ENCODE measurements at regions not wholly inside any gene's neighbourhood (a gene's known extent, or its start where the extent isn't known, plus 50 kb on each side); places are given as distances from the start of the nearest gene placed in this dataset.

- H3K9me3 ChIP-seq (ENCODE audit: control insufficient read depth, low read length) = peaks cover 5% of the 10 kb centered on the region
- H3K27me3 Mint-ChIP-seq (ENCODE audit: insufficient read depth) = no peaks in the 10 kb centered on the region
- no peak for DNase-seq
- H3K4me1 Mint-ChIP-seq = no peaks in the 10 kb centered on the region
- TF ChIP-seq CTCF (conservative IDR thresholded peaks at IDR 0.05) = no peak
- no peak overlapping the region for H3K27ac Mint-ChIP-seq
- H3K4me3 ChIP-seq (ENCODE audit: low read length) = no peak overlapping the region
- H3K4me1 ChIP-seq (ENCODE audit: control insufficient read depth, insufficient read depth, low read length) = no peaks in the 10 kb centered on the region
- H3K27me3 ChIP-seq (ENCODE audit: control insufficient read depth, insufficient read depth, low read length, poor library complexity, severe bottlenecking) = no peaks in the 10 kb centered on the region
- H3K4me3 Mint-ChIP-seq = no peak overlapping the region
- no peak overlapping the region for H3K27ac ChIP-seq (ENCODE audit: low read depth, low read length)
- no peaks in the 10 kb centered on the region for H3K36me3 Mint-ChIP-seq (ENCODE audit: low read depth)
- 92 to 97% methylated on average over 3 to 4 of the region's 4 CpGs for WGBS, 2 experiments (ENCODE audit: insufficient coverage in 1 of 2, insufficient read length in 1 of 2)
- no peaks in the 10 kb centered on the region for H3K36me3 ChIP-seq (ENCODE audit: control insufficient read depth, insufficient read depth, low read length)
- H3K9ac ChIP-seq (ENCODE audit: extremely low read depth, low read length, poor library complexity, severe bottlenecking) = no peak overlapping the region
- H3K9me3 Mint-ChIP-seq = peaks cover 4% of the 10 kb centered on the region
These were observed 244.1 kb downstream of the LPIN1 start for GRCh38 chr2:11990576-11990975.

GRCh38 chr2:11993749-11994148, 247.3 kb downstream of the LPIN1 start:
- no peak overlapping the region for H3K27ac ChIP-seq (ENCODE audit: low read depth, low read length)
- WGBS, 2 experiments (ENCODE audit: insufficient coverage in 1 of 2, insufficient read length in 1 of 2) = 92 to 100% methylated on average over 1 of the region's 1 CpG
- no peaks in the 10 kb centered on the region for H3K27me3 Mint-ChIP-seq (ENCODE audit: insufficient read depth)
- no peak overlapping the region for H3K4me3 Mint-ChIP-seq
- H3K4me1 Mint-ChIP-seq = no peaks in the 10 kb centered on the region
- no peak overlapping the region for H3K27ac Mint-ChIP-seq
- H3K4me3 ChIP-seq (ENCODE audit: low read length) = no peak overlapping the region
- peaks cover 5% of the 10 kb centered on the region for H3K9me3 ChIP-seq (ENCODE audit: control insufficient read depth, low read length)
- TF ChIP-seq CTCF (conservative IDR thresholded peaks at IDR 0.05) = no peak
- no peak overlapping the region for H3K9ac ChIP-seq (ENCODE audit: extremely low read depth, low read length, poor library complexity, severe bottlenecking)
- H3K27me3 ChIP-seq (ENCODE audit: control insufficient read depth, insufficient read depth, low read length, poor library complexity, severe bottlenecking) = no peaks in the 10 kb centered on the region
- no peaks in the 10 kb centered on the region for H3K36me3 ChIP-seq (ENCODE audit: control insufficient read depth, insufficient read depth, low read length)
- H3K9me3 Mint-ChIP-seq = peaks cover 4% of the 10 kb centered on the region
- no peak for DNase-seq
- H3K36me3 Mint-ChIP-seq (ENCODE audit: low read depth) = no peaks in the 10 kb centered on the region
- H3K4me1 ChIP-seq (ENCODE audit: control insufficient read depth, insufficient read depth, low read length) = no peaks in the 10 kb centered on the region

GRCh38 chr2:11995456-11995855, 249.0 kb downstream of the LPIN1 start:
- no peak overlapping the region for H3K27ac Mint-ChIP-seq

More at GRCh38 chr2:11995456-11995855, 249.0 kb downstream of the LPIN1 start:
- no peak overlapping the region for H3K4me3 ChIP-seq (ENCODE audit: low read length)
- Mint-ChIP-seq H3K9me3 (peaks cover 4% of the 10 kb centered on the region), H3K4me3 (no peak overlapping the region), H3K27me3 (ENCODE audit: insufficient read depth) (no peaks in the 10 kb centered on the region), H3K4me1 (no peaks in the 10 kb centered on the region), H3K36me3 (ENCODE audit: low read depth) (no peaks in the 10 kb centered on the region)
- no peaks in the 10 kb centered on the region for H3K27me3 ChIP-seq (ENCODE audit: control insufficient read depth, insufficient read depth, low read length, poor library complexity, severe bottlenecking)
- no peak for TF ChIP-seq CTCF (conservative IDR thresholded peaks at IDR 0.05)
- H3K9me3 ChIP-seq (ENCODE audit: control insufficient read depth, low read length) = peaks cover 5% of the 10 kb centered on the region
- no peaks in the 10 kb centered on the region for H3K36me3 ChIP-seq (ENCODE audit: control insufficient read depth, insufficient read depth, low read length)
- no peaks in the 10 kb centered on the region for H3K4me1 ChIP-seq (ENCODE audit: control insufficient read depth, insufficient read depth, low read length)
- no peak overlapping the region for H3K27ac ChIP-seq (ENCODE audit: low read depth, low read length)
- no peak overlapping the region for H3K9ac ChIP-seq (ENCODE audit: extremely low read depth, low read length, poor library complexity, severe bottlenecking)
- no peak for DNase-seq

All from endodermal cell (in vitro differentiated cells).